ENCODE measurements at regions not wholly inside any gene's neighbourhood (a gene's known extent, or its start where the extent isn't known, plus 50 kb on each side); places are given as distances from the start of the nearest gene placed in this dataset.
A peak's percentile ranks its signal among the peaks of the same experiment; 100 is the strongest.

GRCh38 chr6:129774697-129775447 is 64.9 kb upstream of the ARHGAP18 start:
- no peaks in the 10 kb centered on the region for H3K36me3 ChIP-seq (replicated peaks in 1 of 2; ENCODE audit: control insufficient read depth in 1 of 2, insufficient read depth in 2 of 2, low read length in 2 of 2)
- no peak overlapping the region for H3K27ac ChIP-seq (ENCODE audit: extremely low read length, insufficient read depth, low read length)
- peak overlapping the region; percentile 91 for H3K4me2 ChIP-seq (ENCODE audit: low read depth, low read length)
- TF ChIP-seq ZKSCAN1 (IDR thresholded peaks at IDR 0.05; ENCODE audit: low read length): no peak
- TF ChIP-seq NBN (conservative IDR thresholded peaks at IDR 0.05): no peak
- no peak for TF ChIP-seq NCOA2 (CRISPR knock-in tag; IDR thresholded peaks at IDR 0.05)
- no peak for TF ChIP-seq CCAR2 (optimal IDR thresholded peaks at IDR 0.05; ENCODE audit: low read depth, low read length)
- no peak for TF ChIP-seq GTF3A (CRISPR knock-in tag; conservative IDR thresholded peaks at IDR 0.05)
- TF ChIP-seq RAD21 (CRISPR knock-in tag; IDR thresholded peaks at IDR 0.05): peak; percentile 75
- no peak for TF ChIP-seq BATF2 (CRISPR knock-in tag; IDR thresholded peaks at IDR 0.05)
- no peak for TF ChIP-seq KAT7 (CRISPR knock-in tag; IDR thresholded peaks at IDR 0.05; ENCODE audit: borderline replicate concordance)
- no peak for TF ChIP-seq ZBTB7B (CRISPR knock-in tag; IDR thresholded peaks at IDR 0.05)
- no peak for TF ChIP-seq TBX3 (IDR thresholded peaks at IDR 0.05; ENCODE audit: borderline replicate concordance)
- peak; percentile 94 for TF ChIP-seq ELF1 (CRISPR knock-in tag; IDR thresholded peaks at IDR 0.05)
- no peak for TF ChIP-seq NR0B2 (CRISPR knock-in tag; IDR thresholded peaks at IDR 0.05)
- no peak for TF ChIP-seq ZNF589 (CRISPR knock-in tag; conservative IDR thresholded peaks at IDR 0.05)
- TF ChIP-seq CENPBD1 (CRISPR knock-in tag; IDR thresholded peaks at IDR 0.05; ENCODE audit: borderline replicate concordance, low read depth): no peak
- TF ChIP-seq PAWR (CRISPR knock-in tag; IDR thresholded peaks at IDR 0.05; ENCODE audit: borderline replicate concordance): no peak
- TF ChIP-seq IRF9 (CRISPR knock-in tag; IDR thresholded peaks at IDR 0.05; ENCODE audit: borderline replicate concordance): no peak
- no peak for TF ChIP-seq HOXA5 (CRISPR knock-in tag; IDR thresholded peaks at IDR 0.05)

More at GRCh38 chr6:129774697-129775447, 64.9 kb upstream of the ARHGAP18 start:
- POLR2A ChIA-PET: no interaction called here
- no peak overlapping the region for H3K9ac ChIP-seq (ENCODE audit: insufficient read depth, low read depth, low read length)
- ATAC-seq (peak; percentile 98), FAIRE-seq (peak; percentile 82), DNase-seq (ENCODE audit: low spot score) (peak; percentile 85)
- CTCF ChIA-PET (ENCODE audit: low intra/inter-chr PET ratio, low total read pairs): interaction anchor here (2.1 to 2.7 kb wide), 2 partner anchors 177 to 275 kb away, joined by 15 read pairs; no protein-coding TSS in a partner anchor
- H2AFZ ChIP-seq (ENCODE audit: low read length): peak overlapping the region; percentile 91
- intact Hi-C loops (cut with micrococcal nuclease; ENCODE audit: unreplicated experiment) (loop anchor here (1.0 kb wide), 2 partner anchors 177 to 276 kb away; no protein-coding TSS in a partner anchor), in situ Hi-C loops (cut with HindIII; ENCODE audit: extremely low pct_ligation_motif_present, low pct_unique_long_range_greater_than_20kb) (no loop called here)
- BruUV-seq (replicated peaks): no TSS peak
- WGBS (ENCODE audit: low lambda C conversion rate): 3% methylated on average over 8 of the region's 8 CpGs
- H3K79me2 ChIP-seq (ENCODE audit: insufficient read depth, low read length): no peaks in the 10 kb centered on the region
- H3K9me3 ChIP-seq (ENCODE audit: low read length): peaks cover 4% of the 10 kb centered on the region; the same call in 1 of the 2 replicates
- no peaks in the 10 kb centered on the region for H3K27me3 ChIP-seq (ENCODE audit: control insufficient read depth in 1 of 2, insufficient read depth in 2 of 2, low read length in 2 of 2)
- H3K4me1 ChIP-seq (ENCODE audit: insufficient read depth, low read length): peaks cover 6% of the 10 kb centered on the region
- H4K20me1 ChIP-seq (ENCODE audit: insufficient read depth, low read length): no peaks in the 10 kb centered on the region
- peak overlapping the region; percentile 35 to 71 (median 40); a peak in 4 of 6 replicates for H3K4me3 ChIP-seq (replicated peaks in 1 of 3; ENCODE audit: insufficient read depth in 1 of 3, low read depth in 2 of 3, low read length in 3 of 3)

Data from HepG2 (cell line).